MV-4-11 (cell line): ENCODE measurements at regions not wholly inside any gene's neighbourhood (a gene's known extent, or its start where the extent isn't known, plus 50 kb on each side); places are given as distances from the start of the nearest gene placed in this dataset.

ENCODE experiments used
- DNase-seq: peaks from one replicate; lab custom pipeline; 2025; lab: John Stamatoyannopoulos, UW

- peak; percentile 0 for DNase-seq
These were observed 1128.0 kb downstream of the AACS start for GRCh38 chr12:126193190-126193589.

- no peak for DNase-seq
These were observed 1131.0 kb downstream of the AACS start for GRCh38 chr12:126196263-126196662.

DNA sequence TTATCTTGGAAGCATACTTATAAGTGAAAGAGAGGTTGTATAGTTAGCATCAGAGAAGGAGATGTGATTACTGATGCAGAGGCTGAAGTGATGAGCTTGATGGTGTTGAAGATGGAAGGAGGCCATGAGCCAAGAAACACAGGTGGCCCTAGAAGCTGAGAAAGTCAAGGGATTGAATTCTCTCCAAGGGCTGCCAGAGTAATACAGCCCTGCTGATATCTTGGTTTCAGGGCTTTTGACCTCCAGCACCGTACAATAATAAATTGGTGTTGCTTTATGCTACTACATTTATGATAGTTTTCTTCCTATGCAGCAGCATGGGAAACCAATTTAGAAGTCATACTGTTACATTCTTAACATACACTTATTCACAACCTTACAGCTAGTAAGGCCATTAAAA is 1133.3 kb downstream of the AACS start:
- DNase-seq = no peak

DNA sequence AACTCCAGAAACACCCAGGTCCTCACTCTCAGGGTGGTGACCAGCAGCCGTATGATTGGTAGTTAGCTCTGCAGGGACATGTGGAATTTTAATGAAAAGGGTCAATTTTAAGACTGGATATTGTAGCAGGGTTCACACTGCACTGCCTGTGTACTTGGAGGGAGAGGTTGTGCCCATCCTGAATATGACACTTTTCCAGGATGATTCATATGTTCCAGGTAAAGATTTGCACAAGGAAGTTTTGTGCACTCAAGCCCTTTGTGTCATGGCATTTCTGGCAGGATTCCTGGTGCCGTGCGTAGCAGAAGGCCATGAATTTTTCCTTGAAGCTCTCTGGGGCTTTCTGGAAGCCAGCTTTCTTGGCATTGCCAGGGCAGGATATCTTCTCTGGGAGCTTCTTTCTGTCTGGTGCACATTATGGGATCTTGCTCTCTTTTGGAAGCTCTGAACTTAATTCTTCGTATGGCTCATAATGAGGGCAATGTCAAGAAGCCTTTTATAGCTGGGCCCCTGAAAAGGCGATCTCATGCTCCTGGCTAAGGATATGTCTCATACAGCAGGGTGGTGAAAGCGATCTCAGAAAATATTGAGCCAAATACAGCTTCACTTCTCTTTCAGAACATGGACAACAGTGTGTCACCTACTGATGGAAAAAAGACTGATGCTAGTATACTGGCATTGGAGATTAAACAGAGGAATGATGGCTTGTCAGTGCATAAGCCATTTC is 1133.9 kb downstream of the AACS start:
- no peak for DNase-seq

- peak; percentile 20 for DNase-seq
These were observed 1136.8 kb downstream of the AACS start for GRCh38 chr12:126201981-126202537.

- DNase-seq = no peak
These were observed 1139.1 kb downstream of the AACS start for GRCh38 chr12:126204326-126204725.

DNA sequence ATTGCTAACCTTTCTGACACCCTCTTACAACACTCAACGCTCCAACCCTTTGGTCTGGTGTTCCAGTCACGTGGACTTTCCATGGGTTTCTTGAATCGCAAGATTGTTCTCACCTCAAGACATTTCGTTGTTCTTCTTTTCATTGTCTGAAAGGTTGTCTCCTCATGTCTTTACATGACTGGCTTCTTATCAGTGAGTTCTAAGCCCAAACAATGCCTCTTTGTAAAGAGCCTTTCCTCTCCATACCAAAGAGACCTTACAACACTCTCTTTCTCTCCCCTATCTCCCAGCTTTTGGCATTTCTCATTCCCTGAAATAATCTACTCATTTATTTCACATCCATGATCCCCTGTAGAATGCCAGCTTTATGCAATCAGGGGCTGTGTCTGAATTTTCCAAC is 1144.8 kb downstream of the AACS start:
- DNase-seq = no peak

DNA sequence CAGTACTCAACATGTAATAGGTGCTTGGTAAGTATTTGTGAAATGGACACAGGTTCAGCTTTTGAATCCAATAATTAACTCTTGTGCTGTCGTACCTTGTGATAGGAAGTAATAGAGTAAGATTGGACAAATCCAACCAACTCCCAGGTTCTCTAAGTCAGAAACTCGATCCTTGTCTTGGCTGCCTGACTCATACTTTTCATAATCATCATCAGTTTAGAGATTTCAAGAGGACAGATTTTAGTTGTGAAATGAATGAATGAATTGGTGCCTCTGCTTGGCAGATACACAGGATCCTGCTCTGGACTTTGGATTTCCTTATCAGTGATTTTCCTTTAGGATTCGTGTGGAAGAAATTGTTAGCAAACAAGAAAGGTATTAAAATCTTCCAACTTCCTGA is 1145.2 kb downstream of the AACS start:
- DNase-seq = no peak

DNA sequence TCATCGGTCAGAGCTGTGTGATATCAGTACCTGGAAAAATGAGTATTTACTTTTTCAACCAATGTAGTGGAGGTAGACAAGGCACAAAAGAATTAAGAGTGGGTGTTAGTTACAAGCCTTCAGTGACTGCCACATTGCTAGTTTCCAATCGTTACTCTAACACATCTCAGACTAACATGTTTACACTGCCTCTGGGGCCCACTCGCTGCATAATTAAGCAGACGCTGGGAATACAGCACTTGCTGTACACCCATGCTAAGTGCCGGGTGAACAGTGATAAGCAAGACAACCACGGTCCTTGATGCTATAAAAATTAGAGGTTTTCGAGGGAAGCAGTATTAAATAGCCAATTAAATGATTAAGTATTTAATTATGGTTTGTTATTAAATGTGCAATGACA is 1147.6 kb downstream of the AACS start:
- DNase-seq = no peak

DNA sequence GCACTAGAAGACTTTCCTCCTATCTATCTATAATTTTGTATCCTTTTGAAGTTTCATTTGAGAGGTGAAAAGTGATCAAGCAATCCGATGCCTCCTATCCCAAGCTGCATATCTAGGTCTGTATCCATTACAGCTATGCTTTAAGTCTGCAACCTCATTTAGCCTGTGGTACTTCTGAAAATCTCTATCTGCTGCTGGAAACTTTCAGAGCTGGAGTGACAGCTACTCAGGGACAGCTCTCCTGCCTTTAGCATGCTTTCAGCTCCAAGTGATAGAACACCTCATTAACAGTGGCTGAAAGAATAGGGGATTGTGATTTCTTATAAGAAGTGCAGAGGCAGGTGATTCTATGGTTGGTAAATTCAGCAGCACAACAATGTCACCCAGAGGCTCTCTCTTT is 1153.5 kb downstream of the AACS start:
- no peak for DNase-seq

GRCh38 chr12:126219139-126219538 is 1153.9 kb downstream of the AACS start:
- DNase-seq = no peak

- no peak for DNase-seq
These were observed 1154.5 kb downstream of the AACS start for GRCh38 chr12:126219654-126220279.

GRCh38 chr12:126224032-126224431 is 1158.8 kb downstream of the AACS start:
- DNase-seq = no peak

GRCh38 chr12:126228936-126229335 is 1163.7 kb downstream of the AACS start:
- no peak for DNase-seq

GRCh38 chr12:126232711-126233110 is 1167.5 kb downstream of the AACS start:
- no peak for DNase-seq

DNA sequence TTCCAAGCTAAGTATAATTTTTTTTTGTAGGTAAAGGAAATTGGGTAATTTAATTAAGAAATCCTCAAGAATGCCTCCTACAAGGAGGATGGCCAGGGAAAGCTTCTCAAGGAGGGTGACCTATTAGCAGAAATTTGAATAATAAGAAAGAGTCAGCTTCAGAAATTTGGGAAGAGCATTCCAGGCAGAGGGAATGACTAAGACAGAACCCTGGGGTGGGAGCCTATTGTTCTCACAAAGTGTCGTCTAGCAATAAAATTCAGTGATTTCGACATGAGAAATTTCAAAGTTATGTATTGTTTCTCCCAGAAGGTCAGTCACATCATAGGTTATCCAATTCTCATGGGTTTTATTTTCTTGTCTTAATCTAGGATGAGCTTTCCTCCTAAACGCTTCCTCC is 1168.4 kb downstream of the AACS start:
- DNase-seq = no peak

- no peak for DNase-seq
These were observed 1178.7 kb downstream of the AACS start for GRCh38 chr12:126243814-126244440.

DNA sequence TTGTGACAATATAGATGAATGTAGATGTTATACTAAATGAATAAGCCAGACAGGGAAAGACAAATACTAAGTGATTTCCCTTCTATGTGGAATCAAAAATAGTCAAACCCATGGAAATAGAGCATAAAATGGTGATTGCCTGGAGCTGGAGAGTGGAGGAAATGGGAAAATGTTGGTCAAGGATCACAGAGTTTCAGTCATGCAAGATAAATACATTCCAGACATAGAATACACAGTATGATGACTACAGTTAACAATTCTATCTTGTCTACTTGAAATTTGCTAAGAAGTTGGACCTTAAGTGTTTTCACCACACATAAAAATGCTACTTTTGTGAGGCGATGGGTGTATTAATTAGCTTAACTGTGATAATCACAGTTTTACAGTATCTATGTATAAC is 1182.7 kb downstream of the AACS start:
- DNase-seq = no peak

GRCh38 chr12:126248871-126249403 is 1183.7 kb downstream of the AACS start:
- DNase-seq = no peak

DNA sequence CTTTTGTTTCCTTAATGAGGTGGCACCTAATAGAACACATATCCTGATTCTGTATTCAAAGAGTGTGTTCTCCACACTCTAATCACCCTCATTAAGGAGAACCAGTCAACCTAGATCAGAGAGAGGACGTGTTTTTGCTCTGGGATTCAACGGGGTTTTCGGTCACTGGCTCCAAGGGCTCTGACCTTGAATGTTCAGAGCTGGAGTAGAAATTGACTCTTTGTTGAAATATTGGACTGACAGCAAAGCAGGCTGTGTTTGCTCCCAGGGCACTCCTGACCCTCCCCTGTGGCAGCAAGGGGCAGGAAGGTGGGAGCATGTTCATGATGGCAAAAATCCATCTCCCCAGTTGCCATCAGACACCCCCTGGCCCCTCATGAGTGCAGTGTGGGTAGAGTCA is 1193.0 kb downstream of the AACS start:
- no peak for DNase-seq

- DNase-seq = no peak
These were observed 1197.6 kb downstream of the AACS start for GRCh38 chr12:126262829-126263228.

GRCh38 chr12:126268222-126268621 is 1203.0 kb downstream of the AACS start:
- DNase-seq = no peak

GRCh38 chr12:126271159-126271558 is 1205.9 kb downstream of the AACS start:
- no peak for DNase-seq
